GM12878 (cell line): ENCODE measurements at regions not wholly inside any gene's neighbourhood (a gene's known extent, or its start where the extent isn't known, plus 50 kb on each side); places are given as distances from the start of the nearest gene placed in this dataset.

Source experiments
- RFX5 ChIP-seq: IDR thresholded peaks from 2 replicates; pipeline ENCODE4 v1.6.1; 2011; ENCODE audit warnings: low read depth, low read length, improper control_type of control experiment
- SREBF2 ChIP-seq: IDR thresholded peaks from 2 replicates; pipeline ENCODE4 v1.6.1; 2012; ENCODE audit warnings: mild to moderate bottlenecking, low read length
- ZNF592 ChIP-seq: fragments of 450-650 bp; IDR thresholded peaks from 2 replicates; pipeline ENCODE4 v1.6.1; 2017; ENCODE audit warnings: mild to moderate bottlenecking, moderate library complexity

GRCh38 chr18:66749030-66749429 lies 145.1 kb upstream of the CDH19 start:
- no peak for TF ChIP-seq RFX5
- no peak for TF ChIP-seq SREBF2
- TF ChIP-seq ZNF592 = no peak
